ENCODE measurements at regions not wholly inside any gene's neighbourhood (a gene's known extent, or its start where the extent isn't known, plus 50 kb on each side); places are given as distances from the start of the nearest gene placed in this dataset.

- no peaks in the 10 kb centered on the region for H3K23me2 ChIP-seq (ENCODE audit: insufficient read length, low read depth, low read length, poor library complexity, severe bottlenecking)
- H2BK15ac ChIP-seq (ENCODE audit: low read depth, low read length) = no peak overlapping the region
- H3K27ac Mint-ChIP-seq = peak overlapping the region in 1 of 3 experiments; percentile 94; a peak in 2 of 7 replicates
- H2BK12ac ChIP-seq (ENCODE audit: insufficient read length, low read depth, low read length) = no peak overlapping the region
- no peak overlapping the region for H2BK120ac ChIP-seq (ENCODE audit: low read depth, low read length, poor library complexity, severe bottlenecking)
- H3K4ac ChIP-seq (ENCODE audit: low read depth, low read length) = no peak overlapping the region
- H3K9me3 ChIP-seq (ENCODE audit: control insufficient read depth, low read depth, low read length) = no peaks in the 10 kb centered on the region
- no peak overlapping the region for H3K56ac ChIP-seq (ENCODE audit: insufficient read length, low read depth, low read length)
- H4K20me1 ChIP-seq (ENCODE audit: control insufficient read depth, insufficient read depth, insufficient read length) = no peaks in the 10 kb centered on the region
- peaks cover 2 to 4% of the 10 kb centered on the region in 2 experiments; a peak in 2 of 4 replicates for H3K4me1 Mint-ChIP-seq
- H4K91ac ChIP-seq (ENCODE audit: insufficient read length, low read depth, low read length) = no peak overlapping the region
- no peak for DNase-seq
- H3K36me3 Mint-ChIP-seq (ENCODE audit: insufficient read depth in 1 of 3, low read depth in 3 of 3) = no peaks in the 10 kb centered on the region
- H3K23ac ChIP-seq (ENCODE audit: insufficient read length, low read depth, low read length) = no peak overlapping the region
- no peak overlapping the region for H3K4me2 ChIP-seq (ENCODE audit: insufficient read depth, insufficient read length, low read length)
- no peak overlapping the region for H3K9ac ChIP-seq (ENCODE audit: extremely low read depth, insufficient read length, low read length)
- H3K9me3 Mint-ChIP-seq = no peaks in the 10 kb centered on the region; a peak in 1 of 5 replicates
- TF ChIP-seq, protein P1, sequence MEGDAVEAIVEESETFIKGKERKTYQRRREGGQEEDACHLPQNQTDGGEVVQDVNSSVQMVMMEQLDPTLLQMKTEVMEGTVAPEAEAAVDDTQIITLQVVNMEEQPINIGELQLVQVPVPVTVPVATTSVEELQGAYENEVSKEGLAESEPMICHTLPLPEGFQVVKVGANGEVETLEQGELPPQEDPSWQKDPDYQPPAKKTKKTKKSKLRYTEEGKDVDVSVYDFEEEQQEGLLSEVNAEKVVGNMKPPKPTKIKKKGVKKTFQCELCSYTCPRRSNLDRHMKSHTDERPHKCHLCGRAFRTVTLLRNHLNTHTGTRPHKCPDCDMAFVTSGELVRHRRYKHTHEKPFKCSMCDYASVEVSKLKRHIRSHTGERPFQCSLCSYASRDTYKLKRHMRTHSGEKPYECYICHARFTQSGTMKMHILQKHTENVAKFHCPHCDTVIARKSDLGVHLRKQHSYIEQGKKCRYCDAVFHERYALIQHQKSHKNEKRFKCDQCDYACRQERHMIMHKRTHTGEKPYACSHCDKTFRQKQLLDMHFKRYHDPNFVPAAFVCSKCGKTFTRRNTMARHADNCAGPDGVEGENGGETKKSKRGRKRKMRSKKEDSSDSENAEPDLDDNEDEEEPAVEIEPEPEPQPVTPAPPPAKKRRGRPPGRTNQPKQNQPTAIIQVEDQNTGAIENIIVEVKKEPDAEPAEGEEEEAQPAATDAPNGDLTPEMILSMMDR (conservative IDR thresholded peaks at IDR 0.05) = no peak
- no peaks in the 10 kb centered on the region for H3K79me1 ChIP-seq (ENCODE audit: insufficient read depth, low read depth, low read length, poor library complexity, severe bottlenecking)
- H2AK5ac ChIP-seq (ENCODE audit: insufficient read length, low read length) = no peak overlapping the region
- H3K27me3 Mint-ChIP-seq (ENCODE audit: low read depth) = peaks cover 51% of the 10 kb centered on the region
- H3K27me3 ChIP-seq (ENCODE audit: insufficient read depth, low read length) = no peaks in the 10 kb centered on the region
- no CpG with 5 or more reads among the region's 5 CpGs for WGBS (ENCODE audit: extremely low coverage, insufficient read length, low lambda C conversion rate)
- H2BK20ac ChIP-seq (ENCODE audit: low read depth, low read length, poor library complexity, severe bottlenecking) = no peak overlapping the region
- H4K8ac ChIP-seq (replicated peaks; ENCODE audit: insufficient read length, low read depth, low read length) = no peak overlapping the region
- no peak overlapping the region for H3K14ac ChIP-seq (ENCODE audit: insufficient read depth, low read length)
- no peak overlapping the region for H2AFZ ChIP-seq (ENCODE audit: low read length)
- no peak overlapping the region for H3K27ac ChIP-seq (ENCODE audit: insufficient read length, low read depth, low read length)
- H2BK5ac ChIP-seq (ENCODE audit: insufficient read length, low read length) = no peak overlapping the region
- no peaks in the 10 kb centered on the region for H3K4me1 ChIP-seq (ENCODE audit: insufficient read depth, low read length)
- H3K79me2 ChIP-seq (ENCODE audit: insufficient read depth, low read length) = no peaks in the 10 kb centered on the region
- no peak overlapping the region for H3K18ac ChIP-seq (ENCODE audit: insufficient read length, low read depth, low read length)
- H4K5ac ChIP-seq (ENCODE audit: insufficient read length, low read depth, low read length) = no peak overlapping the region
- H3K4me3 Mint-ChIP-seq = no peak overlapping the region
- H3T11ph ChIP-seq (ENCODE audit: low read length) = no peak overlapping the region
These were observed 51.1 kb upstream of the RFPL3 start for GRCh38 chr22:32306561-32306960.

Measured in H9 (cell line).